Embryonic facial prominence (tissue), 1 donor: ENCODE measurements at regions not wholly inside any gene's neighbourhood (a gene's known extent, or its start where the extent isn't known, plus 50 kb on each side); places are given as distances from the start of the nearest gene placed in this dataset.

Experiments
- DNase-seq: peaks from one replicate; pipeline ENCODE4 v3.0.0-alpha.2; 2016; ENCODE audit errors: extremely low spot score

GRCh38 chr18:40469316-40469715 is 1485.7 kb upstream of the PIK3C3 start:
- no peak for DNase-seq

DNA sequence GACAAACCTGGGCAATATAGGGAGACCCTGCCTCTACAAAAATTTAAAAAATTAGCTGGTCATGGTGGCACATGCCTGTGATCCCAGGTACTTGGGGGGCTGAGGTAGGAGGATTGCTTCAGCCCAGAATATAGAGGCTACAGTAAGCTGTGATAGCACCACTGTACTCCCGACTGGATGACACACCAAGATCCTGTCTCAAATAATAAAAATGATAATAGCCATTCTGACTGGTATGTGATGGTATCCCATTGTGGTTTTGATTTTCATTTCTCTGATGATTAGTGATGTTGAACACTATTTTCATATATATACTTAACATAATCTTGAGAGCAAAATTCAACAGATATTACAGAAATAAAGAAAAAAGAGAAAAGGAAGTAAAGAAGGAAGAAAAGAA is 1491.0 kb upstream of the PIK3C3 start:
- DNase-seq: no peak

DNA sequence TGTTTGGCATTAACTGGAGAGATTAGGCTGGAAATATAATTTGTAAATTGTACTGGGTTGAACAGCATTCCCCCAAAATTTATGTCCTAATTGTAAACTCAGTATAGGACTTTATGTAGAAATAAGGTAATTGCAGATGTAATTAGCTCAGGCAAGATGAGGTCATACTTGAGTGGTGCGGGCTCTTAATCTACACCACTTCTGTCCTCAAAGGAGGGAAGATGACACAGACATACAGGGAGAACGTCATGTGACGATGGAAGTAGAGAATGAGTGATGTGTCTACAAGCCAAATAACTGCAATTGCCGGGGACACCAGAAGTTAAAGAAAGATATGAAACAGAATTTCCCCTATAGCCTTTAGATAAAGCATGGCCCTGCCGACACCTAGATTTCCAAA is 1501.1 kb upstream of the PIK3C3 start:
- DNase-seq: no peak

DNA sequence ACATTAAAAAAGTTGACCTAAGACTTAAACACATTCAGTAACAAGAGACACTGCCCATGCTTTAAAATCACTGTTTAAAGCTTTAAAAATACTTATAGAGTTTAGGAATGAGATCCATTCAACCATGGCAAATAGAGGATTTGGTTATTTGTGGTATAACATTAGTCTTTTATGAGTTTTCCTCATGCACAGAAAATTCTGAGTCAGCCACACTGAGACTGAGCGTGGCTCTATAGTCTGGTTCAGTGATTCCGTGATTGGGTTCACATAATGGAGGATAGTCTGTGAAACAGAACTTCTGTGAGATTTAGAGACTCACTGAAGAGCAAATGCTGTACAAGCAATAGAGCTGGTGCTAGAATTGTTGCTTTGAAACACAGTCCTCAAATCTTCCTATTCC is 1502.4 kb upstream of the PIK3C3 start:
- no peak for DNase-seq

GRCh38 chr18:40450751-40451150 is 1504.3 kb upstream of the PIK3C3 start:
- DNase-seq: no peak

DNA sequence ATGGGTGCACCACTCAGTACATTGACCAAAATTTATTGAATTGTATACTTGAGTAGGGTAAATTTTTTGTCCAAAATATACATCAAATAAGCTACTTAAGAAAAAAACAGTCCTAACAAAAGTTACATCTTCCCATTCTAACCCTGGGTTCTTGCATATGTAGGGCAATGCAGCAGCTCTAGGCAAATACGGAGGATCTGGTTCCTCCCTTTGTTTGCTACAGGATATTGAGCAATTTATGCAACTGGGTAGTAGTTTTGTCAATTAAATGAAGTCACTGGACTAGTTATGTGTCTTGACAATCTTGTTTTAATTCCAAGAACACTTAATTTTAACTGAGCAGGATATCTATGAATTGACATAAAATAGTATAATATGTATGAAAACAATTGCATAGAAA is 1507.2 kb upstream of the PIK3C3 start:
- DNase-seq: no peak

GRCh38 chr18:40440088-40440487 is 1514.9 kb upstream of the PIK3C3 start:
- DNase-seq: no peak

GRCh38 chr18:40437517-40437916 is 1517.5 kb upstream of the PIK3C3 start:
- DNase-seq: no peak

DNA sequence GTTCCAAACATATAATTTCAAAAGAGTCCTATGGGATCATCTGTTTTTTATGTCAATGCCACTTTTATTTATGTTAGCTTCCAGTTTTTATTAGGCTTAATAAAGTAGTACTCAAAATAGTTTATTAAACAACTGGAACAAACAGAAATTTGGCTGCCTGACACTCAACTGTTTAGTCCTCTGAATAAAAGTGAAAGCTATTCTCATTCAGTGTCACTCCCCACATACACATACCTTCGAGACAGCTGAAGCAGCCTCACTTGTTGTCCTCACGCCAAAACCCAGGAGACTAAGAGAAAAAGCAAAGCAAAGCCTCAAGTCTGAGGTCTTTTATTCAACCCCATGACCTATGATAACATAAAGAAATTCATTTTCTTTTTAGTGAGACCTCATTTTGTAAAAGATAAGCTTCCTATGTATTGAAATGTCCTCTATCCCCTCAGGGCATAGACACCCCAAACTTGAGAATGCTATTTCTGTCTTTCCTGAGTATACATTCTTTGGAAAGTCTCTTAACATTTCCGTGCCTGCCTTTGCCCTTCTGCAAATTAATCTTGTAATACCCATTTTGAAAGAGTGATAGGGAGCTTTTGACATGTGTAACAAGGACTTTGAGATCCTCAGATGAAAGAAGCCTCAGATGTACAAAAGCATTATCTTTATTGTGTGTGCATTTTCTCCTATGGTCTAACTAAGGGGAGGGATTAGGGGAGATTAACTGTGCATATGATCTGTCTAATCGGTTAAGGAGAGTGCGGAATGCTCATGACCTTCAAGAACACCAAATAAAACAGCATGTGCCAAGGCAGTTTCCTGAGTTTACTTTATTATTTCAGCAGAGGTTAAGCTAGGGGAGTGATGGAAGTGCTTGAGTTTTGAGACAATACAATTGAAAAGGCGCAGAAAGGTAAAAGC is 1523.7 kb upstream of the PIK3C3 start:
- no peak for DNase-seq

GRCh38 chr18:40423291-40423690 is 1531.7 kb upstream of the PIK3C3 start:
- no peak for DNase-seq

GRCh38 chr18:40420675-40421074 is 1534.4 kb upstream of the PIK3C3 start:
- no peak for DNase-seq

GRCh38 chr18:40417501-40417900 is 1537.5 kb upstream of the PIK3C3 start:
- DNase-seq: no peak

- no peak for DNase-seq
These were observed 1539.2 kb upstream of the PIK3C3 start for GRCh38 chr18:40415821-40416220.

GRCh38 chr18:40415176-40415791 is 1539.8 kb upstream of the PIK3C3 start:
- no peak for DNase-seq

DNA sequence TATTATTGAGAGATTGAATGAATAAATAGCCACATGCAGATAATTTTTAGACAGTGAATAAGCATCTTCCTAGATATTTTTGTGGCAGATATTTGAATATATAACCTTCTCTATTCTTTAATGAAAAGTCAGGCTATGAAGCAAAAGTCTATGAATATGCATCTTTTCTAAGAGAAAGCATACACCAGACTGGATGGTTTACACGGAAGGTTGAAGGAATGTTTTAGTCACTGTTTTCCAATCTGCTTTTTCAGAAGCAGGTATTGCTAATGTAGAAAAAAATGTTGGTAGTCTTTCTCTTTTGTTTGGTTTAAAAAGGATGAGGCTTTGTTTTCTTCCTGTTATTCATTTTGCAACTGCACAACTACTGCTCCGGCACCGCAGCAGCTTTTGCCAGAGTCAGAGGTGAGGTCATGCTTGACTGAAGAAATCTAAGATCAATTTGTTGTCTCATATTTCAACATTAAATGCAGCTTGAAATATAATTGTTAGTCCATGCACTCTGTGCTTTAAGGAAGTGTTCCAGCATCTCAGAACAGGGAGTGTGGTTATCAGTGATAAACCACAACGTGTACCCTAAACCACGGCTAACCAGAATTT is 1540.8 kb upstream of the PIK3C3 start:
- no peak for DNase-seq

DNA sequence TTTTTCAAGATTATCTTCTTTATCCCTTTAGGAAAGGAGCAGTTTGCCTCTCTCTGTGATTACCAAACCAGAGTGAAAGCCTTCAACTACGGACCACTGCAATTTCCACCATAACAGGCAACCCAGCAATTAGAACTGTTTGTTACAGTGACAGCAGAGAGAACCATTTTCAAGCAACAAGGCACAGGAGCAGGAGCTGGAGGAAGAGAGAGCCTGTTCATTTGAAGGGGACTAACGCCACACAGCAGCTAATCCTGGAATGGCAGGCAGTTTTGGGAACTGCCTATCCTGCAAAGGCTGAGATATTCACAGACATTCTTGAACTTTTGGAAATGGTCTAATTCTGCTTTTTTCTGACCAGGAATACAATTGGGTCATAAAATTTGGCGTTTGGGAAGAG is 1541.9 kb upstream of the PIK3C3 start:
- DNase-seq: peak; percentile 42

DNA sequence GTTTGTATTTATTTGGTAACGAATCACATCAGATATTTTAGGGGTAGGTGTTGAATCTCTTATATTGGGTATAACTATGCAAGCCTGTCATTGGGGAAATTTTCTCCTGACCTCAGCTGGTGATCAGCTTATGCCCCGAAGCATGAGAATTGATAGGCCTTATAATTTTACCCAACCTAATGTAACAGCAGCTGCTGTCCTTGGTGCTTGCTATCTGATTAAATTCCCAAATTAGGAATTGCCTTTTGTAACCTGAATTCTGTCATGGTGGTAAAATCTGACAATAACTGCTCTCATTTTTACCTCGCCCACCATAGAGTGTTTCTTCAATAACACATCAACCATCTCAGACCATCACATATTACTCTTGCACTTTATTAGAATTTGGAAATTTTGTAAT is 1542.6 kb upstream of the PIK3C3 start:
- no peak for DNase-seq

GRCh38 chr18:40407909-40408308 is 1547.1 kb upstream of the PIK3C3 start:
- DNase-seq: peak; percentile 19

GRCh38 chr18:40404284-40404683 is 1550.8 kb upstream of the PIK3C3 start:
- DNase-seq: no peak

DNA sequence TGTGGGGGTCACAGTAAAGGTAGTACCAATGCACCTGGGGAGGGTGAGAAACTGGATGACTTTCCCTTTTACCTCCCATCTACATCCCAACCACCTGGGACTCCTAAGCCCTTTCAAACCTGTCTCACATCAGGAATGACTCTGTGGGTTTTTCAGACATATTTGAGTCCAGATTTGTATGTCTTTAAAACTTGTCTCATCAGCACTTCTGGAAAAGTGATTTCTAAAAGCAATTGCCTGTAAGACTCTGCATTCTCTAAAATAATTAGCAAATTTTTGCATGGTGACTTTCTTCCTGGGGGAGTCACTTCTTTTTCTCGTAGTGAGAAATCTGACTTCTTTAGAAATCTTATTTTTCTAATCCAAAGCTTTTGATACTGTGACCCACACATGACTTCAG is 1553.0 kb upstream of the PIK3C3 start:
- no peak for DNase-seq

- DNase-seq: no peak
These were observed 1566.9 kb upstream of the PIK3C3 start for GRCh38 chr18:40388121-40388520.

DNA sequence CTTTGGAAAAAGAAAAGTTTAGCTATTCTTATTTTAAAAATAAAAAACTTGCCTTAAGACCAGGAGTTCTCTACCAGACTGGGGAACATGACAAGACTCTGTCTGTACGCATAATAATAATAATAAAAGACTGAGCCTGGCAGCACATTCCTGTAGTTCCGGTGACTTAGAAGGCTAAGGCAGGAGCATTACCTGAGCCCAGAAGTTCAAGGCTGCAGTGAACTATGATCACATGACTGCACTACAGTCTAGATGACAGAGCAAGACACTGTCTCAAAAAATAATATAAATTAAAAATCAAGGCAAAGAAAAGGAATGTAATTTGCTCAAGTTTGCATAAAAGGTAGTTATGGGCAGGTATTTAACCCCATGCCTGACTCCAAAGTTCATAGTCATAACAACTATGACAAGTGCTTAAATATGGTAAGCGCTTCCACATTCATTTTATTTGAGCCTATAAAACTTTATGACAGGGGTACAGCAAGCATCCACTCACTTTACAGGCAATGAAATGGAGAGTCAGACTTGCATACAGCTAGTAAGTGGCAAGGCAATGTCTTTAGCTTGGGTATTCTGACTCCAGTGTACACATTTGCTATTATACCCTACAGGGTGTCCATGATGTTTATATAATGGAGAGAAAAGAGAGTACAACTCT is 1567.8 kb upstream of the PIK3C3 start:
- DNase-seq: no peak
